ENCODE measurements at regions not wholly inside any gene's neighbourhood (a gene's known extent, or its start where the extent isn't known, plus 50 kb on each side); places are given as distances from the start of the nearest gene placed in this dataset.

- TF ChIP-seq, protein P1, sequence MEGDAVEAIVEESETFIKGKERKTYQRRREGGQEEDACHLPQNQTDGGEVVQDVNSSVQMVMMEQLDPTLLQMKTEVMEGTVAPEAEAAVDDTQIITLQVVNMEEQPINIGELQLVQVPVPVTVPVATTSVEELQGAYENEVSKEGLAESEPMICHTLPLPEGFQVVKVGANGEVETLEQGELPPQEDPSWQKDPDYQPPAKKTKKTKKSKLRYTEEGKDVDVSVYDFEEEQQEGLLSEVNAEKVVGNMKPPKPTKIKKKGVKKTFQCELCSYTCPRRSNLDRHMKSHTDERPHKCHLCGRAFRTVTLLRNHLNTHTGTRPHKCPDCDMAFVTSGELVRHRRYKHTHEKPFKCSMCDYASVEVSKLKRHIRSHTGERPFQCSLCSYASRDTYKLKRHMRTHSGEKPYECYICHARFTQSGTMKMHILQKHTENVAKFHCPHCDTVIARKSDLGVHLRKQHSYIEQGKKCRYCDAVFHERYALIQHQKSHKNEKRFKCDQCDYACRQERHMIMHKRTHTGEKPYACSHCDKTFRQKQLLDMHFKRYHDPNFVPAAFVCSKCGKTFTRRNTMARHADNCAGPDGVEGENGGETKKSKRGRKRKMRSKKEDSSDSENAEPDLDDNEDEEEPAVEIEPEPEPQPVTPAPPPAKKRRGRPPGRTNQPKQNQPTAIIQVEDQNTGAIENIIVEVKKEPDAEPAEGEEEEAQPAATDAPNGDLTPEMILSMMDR (IDR thresholded peaks at IDR 0.05): no peak
- no peak for TF ChIP-seq POLR2A (IDR thresholded peaks at IDR 0.05)
Measured at GRCh38 chr22:48936391-48936790, 891.3 kb downstream of the BRD1 start.
